WTC11 (cell line): ENCODE measurements at regions not wholly inside any gene's neighbourhood (a gene's known extent, or its start where the extent isn't known, plus 50 kb on each side); places are given as distances from the start of the nearest gene placed in this dataset.

Experiments used
- CREB1 ChIP-seq: sonication (generic); formaldehyde crosslinking; IDR thresholded peaks from 2 replicates; pipeline ENCODE4 v1.8.0; 2023; ENCODE audit warnings: mild to moderate bottlenecking, missing genetic modification reagents
- KAT7 ChIP-seq: sonication (generic); formaldehyde crosslinking; IDR thresholded peaks from 2 replicates; pipeline ENCODE4 v1.8.1; 2023; ENCODE audit warnings: missing genetic modification reagents, mild to moderate bottlenecking, borderline replicate concordance
- MAX ChIP-seq: sonication (generic); formaldehyde crosslinking; IDR thresholded peaks from 2 replicates; pipeline ENCODE4 v1.8.0; 2022; ENCODE audit warnings: mild to moderate bottlenecking, missing genetic modification reagents
- SMAD4 ChIP-seq: sonication (generic); formaldehyde crosslinking; IDR thresholded peaks from 2 replicates; pipeline ENCODE4 v1.8.0; 2022; ENCODE audit warnings: mild to moderate bottlenecking, missing genetic modification reagents

GRCh38 chr4:27087306-27088045, 226.8 kb downstream of the STIM2 start:
- TF ChIP-seq SMAD4 (CRISPR knock-in tag) (no peak), CREB1 (CRISPR knock-in tag) (no peak), MAX (CRISPR knock-in tag) (no peak), KAT7 (CRISPR knock-in tag) (no peak)
